Chondrocyte (in vitro differentiated cells): ENCODE measurements at regions not wholly inside any gene's neighbourhood (a gene's known extent, or its start where the extent isn't known, plus 50 kb on each side); places are given as distances from the start of the nearest gene placed in this dataset.
A peak's percentile ranks its signal among the peaks of the same experiment; 100 is the strongest.
"Not testable (repeated sequence)": the region's sequence is repeated elsewhere in the genome, so short reads cannot be mapped to it uniquely, and the experiment has no call there.

Experiments used
- DNase-seq: peaks from one replicate; pipeline ENCODE4 v3.0.0; 2021; ENCODE audit warnings: mixed read lengths, low spot score
- H3K27ac Mint-ChIP-seq: one replicate; pipeline ENCODE4 v1.8.0; 2021; ENCODE audit warnings: mild to moderate bottlenecking, moderate library complexity, mixed read lengths; ENCODE audit not compliant: unreplicated experiment
- H3K27me3 Mint-ChIP-seq: 2 replicates; pipeline ENCODE4 v1.8.0; 2021; ENCODE audit warnings: low read depth, mixed read lengths
- H3K36me3 Mint-ChIP-seq: 2 replicates; pipeline ENCODE4 v1.8.0; 2021; ENCODE audit warnings: low read depth, mixed read lengths
- H3K4me1 Mint-ChIP-seq: 2 replicates; pipeline ENCODE4 v1.8.0; 2021; ENCODE audit warnings: low read depth, mild to moderate bottlenecking, mixed read lengths
- H3K4me3 Mint-ChIP-seq: one replicate; pipeline ENCODE4 v1.8.0; 2021; ENCODE audit warnings: mild to moderate bottlenecking, moderate library complexity, mixed read lengths; ENCODE audit not compliant: unreplicated experiment
- H3K9me3 Mint-ChIP-seq: 2 replicates; pipeline ENCODE4 v1.8.0; 2021; ENCODE audit warnings: low read depth, mixed read lengths
- TF ChIP-seq, protein P1 (sequence below): fragments of 200-600 bp; sonication (generic); IDR thresholded peaks from 2 replicates; pipeline ENCODE4 v1.5.0; 2021; ENCODE audit warnings: antibody characterized with exemption, mild to moderate bottlenecking, moderate library complexity

DNA sequence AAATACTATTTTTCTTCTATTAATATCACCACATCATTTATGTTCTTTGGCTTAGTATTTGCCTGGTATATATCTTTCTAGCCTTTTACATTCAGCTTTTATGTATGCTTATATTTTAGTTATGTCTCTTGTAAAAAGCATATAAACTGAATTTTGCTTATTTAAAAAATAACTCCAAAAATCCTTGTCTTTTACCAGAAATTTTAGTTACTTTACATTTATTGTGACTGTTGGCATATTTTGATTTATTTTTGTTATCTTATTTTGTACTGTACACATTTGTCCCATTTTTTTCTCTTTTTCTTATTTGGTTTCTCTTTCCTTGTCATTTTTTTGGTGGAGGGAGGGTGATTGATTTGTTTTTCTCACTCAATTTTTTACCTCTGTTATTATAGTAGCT is 169.6 kb downstream of the UACA start:
- peaks cover 20% of the 10 kb centered on the region for H3K36me3 Mint-ChIP-seq

DNA sequence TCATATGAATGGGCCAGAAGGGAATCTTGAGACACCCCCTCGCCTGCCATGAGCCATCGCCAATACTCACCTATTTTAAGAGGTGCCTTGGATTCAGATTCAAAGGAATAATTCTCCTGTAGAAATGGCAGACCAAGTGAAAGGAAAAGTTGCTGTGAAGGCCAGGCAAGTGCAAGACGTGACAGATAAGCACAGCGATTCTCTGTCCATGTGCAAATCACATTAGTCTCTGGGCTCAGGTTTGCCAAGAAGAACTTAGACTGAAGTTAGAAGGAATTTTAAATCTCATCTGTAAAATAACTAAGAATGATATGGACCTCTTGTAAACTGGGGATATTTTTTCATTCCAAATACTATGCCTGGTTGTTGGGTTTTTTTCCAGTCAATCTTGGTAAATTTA is 173.6 kb downstream of the UACA start:
- H3K36me3 Mint-ChIP-seq = peaks cover 15% of the 10 kb centered on the region
- peaks cover 15% of the 10 kb centered on the region for H3K4me1 Mint-ChIP-seq
- no peak overlapping the region for H3K27ac Mint-ChIP-seq
- TF ChIP-seq, protein P1, sequence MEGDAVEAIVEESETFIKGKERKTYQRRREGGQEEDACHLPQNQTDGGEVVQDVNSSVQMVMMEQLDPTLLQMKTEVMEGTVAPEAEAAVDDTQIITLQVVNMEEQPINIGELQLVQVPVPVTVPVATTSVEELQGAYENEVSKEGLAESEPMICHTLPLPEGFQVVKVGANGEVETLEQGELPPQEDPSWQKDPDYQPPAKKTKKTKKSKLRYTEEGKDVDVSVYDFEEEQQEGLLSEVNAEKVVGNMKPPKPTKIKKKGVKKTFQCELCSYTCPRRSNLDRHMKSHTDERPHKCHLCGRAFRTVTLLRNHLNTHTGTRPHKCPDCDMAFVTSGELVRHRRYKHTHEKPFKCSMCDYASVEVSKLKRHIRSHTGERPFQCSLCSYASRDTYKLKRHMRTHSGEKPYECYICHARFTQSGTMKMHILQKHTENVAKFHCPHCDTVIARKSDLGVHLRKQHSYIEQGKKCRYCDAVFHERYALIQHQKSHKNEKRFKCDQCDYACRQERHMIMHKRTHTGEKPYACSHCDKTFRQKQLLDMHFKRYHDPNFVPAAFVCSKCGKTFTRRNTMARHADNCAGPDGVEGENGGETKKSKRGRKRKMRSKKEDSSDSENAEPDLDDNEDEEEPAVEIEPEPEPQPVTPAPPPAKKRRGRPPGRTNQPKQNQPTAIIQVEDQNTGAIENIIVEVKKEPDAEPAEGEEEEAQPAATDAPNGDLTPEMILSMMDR = no peak
- H3K9me3 Mint-ChIP-seq = peaks cover 11% of the 10 kb centered on the region
- H3K4me3 Mint-ChIP-seq = no peak overlapping the region
- H3K27me3 Mint-ChIP-seq = peaks cover 8% of the 10 kb centered on the region
- no peak for DNase-seq

More for the DNA sequence above, 169.6 kb downstream of the UACA start:
- Mint-ChIP-seq H3K9me3 (peaks cover 17% of the 10 kb centered on the region), H3K4me3 (no peak overlapping the region), H3K4me1 (peaks cover 23% of the 10 kb centered on the region), H3K27ac (no peak overlapping the region), H3K27me3 (no peaks in the 10 kb centered on the region)
- no peak for DNase-seq
- TF ChIP-seq, protein P1 = no peak

DNA sequence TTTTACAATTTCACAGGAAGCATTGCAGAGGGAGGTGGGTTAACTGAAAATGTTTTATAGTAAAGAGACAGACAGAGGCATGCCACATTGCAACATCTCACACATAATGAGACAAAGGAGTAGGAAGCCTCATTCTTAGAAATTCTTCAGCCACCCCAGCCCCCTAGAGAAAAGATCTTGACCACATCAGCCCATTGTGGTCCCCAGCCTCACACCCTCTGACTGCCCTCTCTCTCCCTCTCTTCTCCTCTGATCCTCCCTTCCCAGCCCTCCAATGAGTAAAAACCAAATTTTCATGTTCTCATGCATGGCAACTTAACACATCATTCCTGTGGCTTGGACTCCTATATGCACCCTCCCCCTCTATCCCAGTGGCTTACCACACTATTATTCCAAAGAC is 174.1 kb downstream of the UACA start:
- Mint-ChIP-seq H3K4me3 (no peak overlapping the region), H3K36me3 (peaks cover 12% of the 10 kb centered on the region), H3K4me1 (peaks cover 17% of the 10 kb centered on the region), H3K9me3 (peaks cover 7% of the 10 kb centered on the region), H3K27me3 (peaks cover 10% of the 10 kb centered on the region), H3K27ac (peak overlapping the region; percentile 67)
- no peak for DNase-seq
- TF ChIP-seq, protein P1 = no peak

DNA sequence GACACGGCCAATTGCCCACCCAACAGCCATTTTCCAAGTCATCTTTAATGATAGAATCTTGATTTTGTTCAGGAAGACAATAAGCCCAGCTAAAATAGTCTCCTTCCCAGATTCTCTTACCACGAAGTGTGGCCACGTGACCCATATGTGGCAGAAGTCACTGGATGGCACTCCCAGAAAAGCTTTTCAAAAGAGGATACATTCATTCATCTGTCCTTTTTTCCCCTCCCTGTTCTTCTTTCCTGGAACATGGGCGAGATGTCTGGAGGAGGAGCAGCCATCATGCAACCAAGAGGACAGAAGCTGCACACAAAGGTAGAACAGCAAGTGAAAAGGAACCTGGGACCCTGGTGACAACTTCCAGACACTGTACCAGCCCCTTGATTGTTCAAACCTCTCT is 174.7 kb downstream of the UACA start:
- Mint-ChIP-seq H3K27me3 (peaks cover 10% of the 10 kb centered on the region), H3K9me3 (peaks cover 3% of the 10 kb centered on the region), H3K4me1 (peaks cover 17% of the 10 kb centered on the region), H3K36me3 (peaks cover 9% of the 10 kb centered on the region), H3K4me3 (no peak overlapping the region), H3K27ac (no peak overlapping the region)
- TF ChIP-seq, protein P1 = no peak
- DNase-seq = no peak

DNA sequence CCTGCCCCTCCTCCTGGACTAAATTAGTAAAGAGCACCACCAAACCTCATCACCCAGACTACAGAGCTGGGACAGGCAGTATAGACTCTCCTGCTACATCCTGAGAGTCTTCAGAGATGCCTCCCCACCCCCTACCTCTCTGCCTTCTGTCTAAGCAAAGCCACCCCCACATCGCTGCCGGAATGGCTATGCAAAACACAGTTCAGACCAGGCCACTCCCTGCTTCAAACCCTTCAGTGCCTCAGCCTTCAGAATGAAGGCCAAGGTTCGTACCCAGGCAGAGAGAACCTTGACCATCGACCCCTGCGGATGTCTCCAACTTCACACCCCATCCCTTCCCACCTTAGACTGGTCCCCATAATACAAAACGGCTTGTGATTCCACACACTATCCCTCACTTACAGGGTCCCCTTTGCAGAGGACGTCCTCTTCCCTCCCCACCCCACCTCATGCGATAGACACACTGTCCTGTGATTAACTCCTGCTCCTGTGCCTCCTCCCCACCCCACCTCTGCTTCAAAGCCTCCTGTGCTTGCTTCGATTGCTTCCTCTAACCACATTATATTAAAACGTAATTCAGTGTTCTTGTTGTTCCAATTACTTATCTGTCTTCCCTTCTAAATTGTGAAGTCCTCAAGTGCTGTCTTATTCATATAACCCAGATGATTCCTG is 175.3 kb downstream of the UACA start:
- Mint-ChIP-seq H3K27me3 (peaks cover 10% of the 10 kb centered on the region), H3K27ac (no peak overlapping the region), H3K4me1 (peaks cover 17% of the 10 kb centered on the region), H3K36me3 (peaks cover 7% of the 10 kb centered on the region), H3K9me3 (peaks cover 3% of the 10 kb centered on the region), H3K4me3 (no peak overlapping the region)
- TF ChIP-seq, protein P1 = no peak
- DNase-seq = no peak

DNA sequence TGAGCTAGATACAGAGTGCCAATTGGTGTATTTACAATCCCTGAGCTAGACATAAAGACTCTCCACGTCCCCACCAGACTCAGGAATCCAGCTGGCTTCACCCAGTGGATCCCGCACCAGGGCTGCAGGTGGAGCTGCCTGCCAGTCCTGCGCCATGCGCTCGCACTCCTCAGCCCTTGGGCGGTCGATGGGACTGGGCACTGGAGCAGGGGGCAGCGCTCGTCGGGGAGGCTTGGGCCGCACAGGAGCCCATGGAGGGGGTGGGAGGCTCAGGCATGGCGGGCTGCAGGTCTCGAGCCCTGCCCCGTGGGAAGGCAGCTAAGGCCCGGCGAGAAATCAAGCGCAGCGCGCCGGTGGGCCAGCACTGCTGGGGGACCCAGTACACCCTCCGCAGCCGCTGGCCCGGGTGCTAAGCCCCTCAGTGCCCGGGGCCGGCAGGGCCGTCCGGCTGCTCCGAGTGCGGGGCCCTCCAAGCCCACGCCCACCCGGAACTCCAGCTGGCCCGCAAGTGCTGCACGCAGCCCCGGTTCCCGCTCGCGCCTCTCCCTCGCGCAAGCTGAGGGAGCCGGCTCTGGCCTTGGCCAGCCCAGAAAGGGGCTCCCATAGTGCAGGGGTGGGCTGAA is 176.2 kb downstream of the UACA start:
- DNase-seq, H3K27ac Mint-ChIP-seq, H3K36me3 Mint-ChIP-seq, H3K4me3 Mint-ChIP-seq, H3K27me3 Mint-ChIP-seq, H3K9me3 Mint-ChIP-seq: not testable (repeated sequence)
- peaks cover 17% of the 10 kb centered on the region for H3K4me1 Mint-ChIP-seq
